NT2/D1 (cell line): ENCODE measurements at regions not wholly inside any gene's neighbourhood (a gene's known extent, or its start where the extent isn't known, plus 50 kb on each side); places are given as distances from the start of the nearest gene placed in this dataset.

ENCODE experiments used
- SUZ12 ChIP-seq: IDR thresholded peaks from 2 replicates; pipeline ENCODE4 v1.6.1; 2011; ENCODE audit not compliant: insufficient read length, insufficient read depth; ENCODE audit errors: extremely low read depth
- YY1 ChIP-seq: IDR thresholded peaks from 2 replicates; pipeline ENCODE4 v1.6.1; 2011; ENCODE audit not compliant: insufficient read length, insufficient read depth

DNA sequence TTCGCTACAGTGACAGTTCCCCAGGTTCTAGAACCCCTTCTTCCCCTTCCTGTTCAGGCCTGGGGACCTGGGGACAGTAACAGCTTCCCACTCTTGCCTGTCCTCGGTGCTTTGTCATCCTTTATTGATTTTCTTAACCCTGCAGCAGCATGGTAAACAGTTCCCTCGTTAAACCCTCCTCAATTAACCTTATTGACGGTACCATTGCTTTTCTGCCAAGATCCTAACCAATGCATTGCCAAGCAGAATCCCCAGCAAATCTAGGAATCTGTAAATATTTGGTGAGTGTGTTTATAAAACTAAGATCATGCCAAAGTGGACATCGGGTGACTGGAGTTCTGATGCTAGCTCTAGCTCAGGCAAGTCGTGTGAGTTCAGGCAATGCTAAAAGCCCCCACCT lies 99.6 kb upstream of the KAZN start:
- no peak for TF ChIP-seq SUZ12
- TF ChIP-seq YY1 = no peak
